NT2/D1 (cell line): ENCODE measurements at regions not wholly inside any gene's neighbourhood (a gene's known extent, or its start where the extent isn't known, plus 50 kb on each side); places are given as distances from the start of the nearest gene placed in this dataset.

Experiments
- SUZ12 ChIP-seq: IDR thresholded peaks from 2 replicates; pipeline ENCODE4 v1.6.1; 2011; ENCODE audit not compliant: insufficient read length, insufficient read depth; ENCODE audit errors: extremely low read depth
- YY1 ChIP-seq: IDR thresholded peaks from 2 replicates; pipeline ENCODE4 v1.6.1; 2011; ENCODE audit not compliant: insufficient read length, insufficient read depth
- ZNF274 ChIP-seq: IDR thresholded peaks from 2 replicates; pipeline ENCODE4 v1.6.1; 2011; ENCODE audit warnings: mild to moderate bottlenecking, low read depth, low read length

DNA sequence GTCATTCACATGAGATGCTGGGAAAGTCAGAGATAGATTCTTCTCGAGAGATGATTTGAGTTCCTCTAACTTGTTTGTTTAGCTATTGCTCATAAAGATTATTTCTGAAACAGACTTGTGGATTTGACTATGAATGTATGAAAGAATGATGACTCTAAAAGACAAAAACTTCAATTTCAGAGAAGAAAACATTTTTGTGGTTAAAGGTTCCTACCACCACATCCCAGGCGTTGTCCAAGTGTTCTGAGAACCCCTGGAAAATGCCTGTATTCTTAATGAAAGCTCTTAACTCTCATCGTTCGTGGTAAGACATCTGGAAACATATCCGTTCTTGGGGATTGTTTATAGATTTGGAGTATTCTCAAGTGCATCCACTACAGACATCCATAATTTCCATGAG is 228.7 kb downstream of the BARHL2 start:
- TF ChIP-seq ZNF274 (no peak), SUZ12 (no peak), YY1 (no peak)
